Dendritic cell treated with granulocyte-macrophage colony-stimulating factor and Interleukin-4, amounts not matched to agents 40 ng/mL and 50 ng/mL, for 4 days (primary cell): ENCODE measurements at regions not wholly inside any gene's neighbourhood (a gene's known extent, or its start where the extent isn't known, plus 50 kb on each side); places are given as distances from the start of the nearest gene placed in this dataset.

Experiments used
- H3K27ac Mint-ChIP-seq: one replicate; pipeline ENCODE4 v1.8.0; 2022; ENCODE audit warnings: mild to moderate bottlenecking, mixed read lengths
- H3K27me3 Mint-ChIP-seq: one replicate; pipeline ENCODE4 v1.8.0; 2022; ENCODE audit warnings: mild to moderate bottlenecking, mixed read lengths
- H3K36me3 Mint-ChIP-seq: one replicate; pipeline ENCODE4 v1.8.0; 2022; ENCODE audit warnings: low read depth, mixed read lengths
- H3K4me1 Mint-ChIP-seq: one replicate; pipeline ENCODE4 v1.8.0; 2022; ENCODE audit warnings: low read depth, mixed read lengths
- H3K4me3 Mint-ChIP-seq: one replicate; pipeline ENCODE4 v1.8.0; 2022; ENCODE audit warnings: mild to moderate bottlenecking, moderate library complexity, mixed read lengths
- H3K9me3 Mint-ChIP-seq: one replicate; pipeline ENCODE4 v1.8.0; 2022; ENCODE audit warnings: mixed read lengths
- intact Hi-C: fragments of 100-400 bp; cut with micrococcal nuclease; formaldehyde crosslinking; loops from one replicate; pipeline ENCODE4 v1.15.0; 2022

- H3K27ac Mint-ChIP-seq: no peak overlapping the region
- H3K4me3 Mint-ChIP-seq: no peak overlapping the region
- no peaks in the 10 kb centered on the region for H3K27me3 Mint-ChIP-seq
- H3K9me3 Mint-ChIP-seq: peaks cover 6% of the 10 kb centered on the region
- intact Hi-C loops: no loop called here
- H3K36me3 Mint-ChIP-seq: no peaks in the 10 kb centered on the region
- H3K4me1 Mint-ChIP-seq: no peaks in the 10 kb centered on the region
These were observed 221.6 kb downstream of the XPNPEP1 start for GRCh38 chr10:109701633-109702215.

- Mint-ChIP-seq H3K27me3 (no peaks in the 10 kb centered on the region), H3K4me1 (no peaks in the 10 kb centered on the region), H3K9me3 (no peaks in the 10 kb centered on the region), H3K27ac (no peak overlapping the region), H3K4me3 (no peak overlapping the region), H3K36me3 (no peaks in the 10 kb centered on the region)
- intact Hi-C loops: no loop called here
These were observed 224.2 kb downstream of the XPNPEP1 start for GRCh38 chr10:109698882-109699664.

GRCh38 chr10:109698086-109698485, 225.2 kb downstream of the XPNPEP1 start:
- H3K9me3 Mint-ChIP-seq: no peaks in the 10 kb centered on the region
- intact Hi-C loops: no loop called here
- H3K4me3 Mint-ChIP-seq: no peak overlapping the region
- H3K4me1 Mint-ChIP-seq: no peaks in the 10 kb centered on the region
- H3K36me3 Mint-ChIP-seq: no peaks in the 10 kb centered on the region
- no peaks in the 10 kb centered on the region for H3K27me3 Mint-ChIP-seq
- H3K27ac Mint-ChIP-seq: no peak overlapping the region

GRCh38 chr10:109696981-109697775, 226.1 kb downstream of the XPNPEP1 start:
- Mint-ChIP-seq H3K27ac (no peak overlapping the region), H3K4me3 (no peak overlapping the region)

GRCh38 chr10:109696462-109696861, 226.8 kb downstream of the XPNPEP1 start:
- Mint-ChIP-seq H3K27ac (no peak overlapping the region), H3K4me1 (no peaks in the 10 kb centered on the region), H3K9me3 (no peaks in the 10 kb centered on the region), H3K4me3 (no peak overlapping the region), H3K36me3 (no peaks in the 10 kb centered on the region), H3K27me3 (no peaks in the 10 kb centered on the region)
- intact Hi-C loops: no loop called here

More at GRCh38 chr10:109696981-109697775, 226.1 kb downstream of the XPNPEP1 start:
- intact Hi-C loops: no loop called here
- Mint-ChIP-seq H3K36me3 (no peaks in the 10 kb centered on the region), H3K9me3 (no peaks in the 10 kb centered on the region), H3K4me1 (no peaks in the 10 kb centered on the region), H3K27me3 (no peaks in the 10 kb centered on the region)

- Mint-ChIP-seq H3K27ac (no peak overlapping the region), H3K4me3 (no peak overlapping the region), H3K27me3 (no peaks in the 10 kb centered on the region), H3K36me3 (no peaks in the 10 kb centered on the region), H3K9me3 (no peaks in the 10 kb centered on the region), H3K4me1 (no peaks in the 10 kb centered on the region)
- intact Hi-C loops: no loop called here
These were observed 227.3 kb downstream of the XPNPEP1 start for GRCh38 chr10:109695988-109696387.

GRCh38 chr10:109689785-109690184, 233.5 kb downstream of the XPNPEP1 start:
- Mint-ChIP-seq H3K27me3 (no peaks in the 10 kb centered on the region), H3K27ac (no peak overlapping the region), H3K4me3 (no peak overlapping the region), H3K36me3 (no peaks in the 10 kb centered on the region), H3K4me1 (no peaks in the 10 kb centered on the region), H3K9me3 (peaks cover 34% of the 10 kb centered on the region)
- intact Hi-C loops: no loop called here

GRCh38 chr10:109679478-109679877, 243.8 kb downstream of the XPNPEP1 start:
- H3K27me3 Mint-ChIP-seq: no peaks in the 10 kb centered on the region
- H3K4me3 Mint-ChIP-seq: no peak overlapping the region
- H3K36me3 Mint-ChIP-seq: no peaks in the 10 kb centered on the region
- no peaks in the 10 kb centered on the region for H3K4me1 Mint-ChIP-seq
- H3K9me3 Mint-ChIP-seq: peaks cover 6% of the 10 kb centered on the region
- H3K27ac Mint-ChIP-seq: no peak overlapping the region
- intact Hi-C loops: no loop called here

GRCh38 chr10:109678857-109679256, 244.5 kb downstream of the XPNPEP1 start:
- H3K36me3 Mint-ChIP-seq: no peaks in the 10 kb centered on the region
- no peak overlapping the region for H3K27ac Mint-ChIP-seq
- intact Hi-C loops: no loop called here
- no peaks in the 10 kb centered on the region for H3K4me1 Mint-ChIP-seq
- no peak overlapping the region for H3K4me3 Mint-ChIP-seq
- H3K27me3 Mint-ChIP-seq: no peaks in the 10 kb centered on the region
- no peaks in the 10 kb centered on the region for H3K9me3 Mint-ChIP-seq

- Mint-ChIP-seq H3K36me3 (no peaks in the 10 kb centered on the region), H3K27ac (no peak overlapping the region), H3K27me3 (no peaks in the 10 kb centered on the region), H3K4me3 (no peak overlapping the region), H3K9me3 (no peaks in the 10 kb centered on the region), H3K4me1 (no peaks in the 10 kb centered on the region)
- intact Hi-C loops: no loop called here
These were observed 246.6 kb downstream of the XPNPEP1 start for GRCh38 chr10:109676703-109677102.

- Mint-ChIP-seq H3K27ac (no peak overlapping the region), H3K4me1 (no peaks in the 10 kb centered on the region), H3K27me3 (no peaks in the 10 kb centered on the region), H3K36me3 (no peaks in the 10 kb centered on the region), H3K4me3 (no peak overlapping the region), H3K9me3 (peaks cover 14% of the 10 kb centered on the region)
- intact Hi-C loops: no loop called here
These were observed 254.6 kb downstream of the XPNPEP1 start for GRCh38 chr10:109668703-109669102.

- no peak overlapping the region for H3K27ac Mint-ChIP-seq
- intact Hi-C loops: no loop called here
- H3K4me3 Mint-ChIP-seq: no peak overlapping the region
- no peaks in the 10 kb centered on the region for H3K27me3 Mint-ChIP-seq
- no peaks in the 10 kb centered on the region for H3K4me1 Mint-ChIP-seq
- peaks cover 19% of the 10 kb centered on the region for H3K9me3 Mint-ChIP-seq
- H3K36me3 Mint-ChIP-seq: no peaks in the 10 kb centered on the region
These were observed 255.1 kb downstream of the XPNPEP1 start for GRCh38 chr10:109668154-109668665.

GRCh38 chr10:109665321-109665720, 258.0 kb downstream of the XPNPEP1 start:
- Mint-ChIP-seq H3K27me3 (no peaks in the 10 kb centered on the region), H3K36me3 (no peaks in the 10 kb centered on the region), H3K4me1 (no peaks in the 10 kb centered on the region), H3K9me3 (peaks cover 31% of the 10 kb centered on the region), H3K27ac (no peak overlapping the region), H3K4me3 (no peak overlapping the region)
- intact Hi-C loops: no loop called here

GRCh38 chr10:109664554-109664953, 258.8 kb downstream of the XPNPEP1 start:
- Mint-ChIP-seq H3K4me1 (no peaks in the 10 kb centered on the region), H3K4me3 (no peak overlapping the region), H3K36me3 (no peaks in the 10 kb centered on the region), H3K9me3 (peaks cover 31% of the 10 kb centered on the region), H3K27me3 (no peaks in the 10 kb centered on the region), H3K27ac (no peak overlapping the region)
- intact Hi-C loops: no loop called here
